Mammary epithelial cell (primary cell): ENCODE measurements at regions not wholly inside any gene's neighbourhood (a gene's known extent, or its start where the extent isn't known, plus 50 kb on each side); places are given as distances from the start of the nearest gene placed in this dataset.

ENCODE experiments used
- CTCF ChIP-seq, 2 donors: IDR thresholded peaks in 1 of 2; conservative IDR thresholded peaks in 1 of 2; 2 replicates each; pipeline ENCODE4 v1.5.1; 2011 to 2012; ENCODE audit warnings: inconsistent platforms in 2 of 2, low read length in 2 of 2, mild to moderate bottlenecking in 2 of 2, control low read depth in 1 of 2, low read depth in 1 of 2; ENCODE audit not compliant: insufficient read depth in 1 of 2; ENCODE audit errors: extremely low read depth in 1 of 2
- EZH2 ChIP-seq: IDR thresholded peaks from 2 replicates; pipeline ENCODE4 v1.6.1; 2012; ENCODE audit warnings: low read length, inconsistent platforms, borderline replicate concordance

GRCh38 chr12:87720967-87721366 lies 308.2 kb downstream of the C12orf50 start:
- no peak for TF ChIP-seq EZH2
- TF ChIP-seq CTCF (conservative IDR thresholded peaks at IDR 0.05 in 1 of 2, IDR thresholded peaks at IDR 0.05 in 1 of 2; ENCODE audit: extremely low read depth in 1 of 2, insufficient read depth in 1 of 2, low read depth in 1 of 2, low read length in 2 of 2), result no peak
